T-cell (primary cell): ENCODE measurements at regions not wholly inside any gene's neighbourhood (a gene's known extent, or its start where the extent isn't known, plus 50 kb on each side); places are given as distances from the start of the nearest gene placed in this dataset.
"Not testable (repeated sequence)": the region's sequence is repeated elsewhere in the genome, so short reads cannot be mapped to it uniquely, and the experiment has no call there.

ENCODE experiments used
- ATAC-seq, 4 experiments: fragments of 200-7000 bp in 3 of 4; fragments of 150-1000 bp in 1 of 4; cut with Tn5 transposase; replicated peaks in 1 of 4; 1 replicate in 3 of 4; 2 replicates in 1 of 4; pipeline ENCODE4 v1.10.0; 2021; ENCODE audit warnings: moderate library complexity in 3 of 4, mild to moderate bottlenecking in 2 of 4, moderate number of reproducible peaks in 1 of 4
- CTCF ChIA-PET, 2 donors: fragments of 300-600 bp; sonication (Branson Sonifier 250); formaldehyde crosslinking; loops; one replicate each; lab custom pipeline; 2022; ENCODE audit warnings: antibody characterized with exemption in 2 of 2; lab: Charles Lee
- POLR2A ChIA-PET, 2 donors: fragments of 300-600 bp; sonication (Branson Sonifier 250); formaldehyde crosslinking; loops; one replicate each; lab custom pipeline; 2022; ENCODE audit warnings: antibody characterized with exemption in 2 of 2; lab: Charles Lee
- DNase-seq, 35 experiments: peaks; one replicate each; pipeline versions ENCODE4 v3.0.0 to v3.0.0-alpha.2; 2013 to 2023
- H3K27ac ChIP-seq: one replicate; pipeline ENCODE4 v1.5.1; 2013; ENCODE audit warnings: low read length
- H3K27me3 ChIP-seq, 2 experiments: replicated peaks in 1 of 2; 1 replicate in 1 of 2; 2 replicates in 1 of 2; pipeline versions ENCODE4 v1.6.1 to v1.7.0; 2013; ENCODE audit warnings: low read length in 1 of 2, mixed read lengths in 1 of 2; ENCODE audit not compliant: control insufficient read depth in 2 of 2, insufficient read depth in 2 of 2; ENCODE audit errors: extremely low read depth in 1 of 2
- H3K36me3 ChIP-seq, 2 donors: 1 replicate in 1 of 2; 2 replicates in 1 of 2; pipeline versions ENCODE4 v1.6.1 to v1.7.0; 2013; ENCODE audit warnings: low read length in 1 of 2; ENCODE audit not compliant: control insufficient read depth in 2 of 2, insufficient read depth in 1 of 2; ENCODE audit errors: extremely low read depth in 1 of 2
- H3K4me1 ChIP-seq, 2 experiments: 1 replicate in 1 of 2; 2 replicates in 1 of 2; pipeline versions ENCODE4 v1.6.1 to v1.7.0; 2013; ENCODE audit warnings: low read length in 2 of 2, mixed read lengths in 1 of 2; ENCODE audit not compliant: insufficient read depth in 2 of 2, control insufficient read depth in 1 of 2; ENCODE audit errors: extremely low read depth in 1 of 2
- H3K4me3 ChIP-seq, 2 donors: 1 replicate in 1 of 2; 2 replicates in 1 of 2; pipeline versions ENCODE4 v1.5.1 to v1.7.0; 2013; ENCODE audit warnings: mild to moderate bottlenecking in 2 of 2, low read length in 1 of 2, moderate library complexity in 1 of 2; ENCODE audit not compliant: control insufficient read depth in 1 of 2; ENCODE audit errors: extremely low read depth in 1 of 2
- H3K9me3 ChIP-seq: 2 replicates; pipeline ENCODE4 v1.7.0; 2013
- H3K27ac Mint-ChIP-seq, 2 donors: one replicate each; pipeline ENCODE4 v1.8.0; 2020 to 2021; ENCODE audit warnings: mild to moderate bottlenecking in 2 of 2, mixed read lengths in 2 of 2
- H3K27me3 Mint-ChIP-seq, 2 donors: one replicate each; pipeline ENCODE4 v1.8.0; 2021 to 2022; ENCODE audit warnings: mixed read lengths in 2 of 2
- H3K36me3 Mint-ChIP-seq: one replicate; pipeline ENCODE4 v1.8.0; 2021; ENCODE audit warnings: mixed read lengths
- H3K4me1 Mint-ChIP-seq, 3 donors: one replicate each; pipeline ENCODE4 v1.8.0; 2020 to 2022; ENCODE audit warnings: mixed read lengths in 3 of 3, mild to moderate bottlenecking in 1 of 3
- H3K4me3 Mint-ChIP-seq, 3 donors: one replicate each; pipeline ENCODE4 v1.8.0; 2020 to 2022; ENCODE audit warnings: mild to moderate bottlenecking in 3 of 3, mixed read lengths in 3 of 3, moderate library complexity in 3 of 3
- H3K9me3 Mint-ChIP-seq, 3 donors: one replicate each; pipeline ENCODE4 v1.8.0; 2020 to 2022; ENCODE audit warnings: mixed read lengths in 3 of 3
- WGBS: methylation state at CpG from one replicate; pipeline ENCODE4 v1.1.5; 2013; ENCODE audit warnings: missing lambda C conversion rate; ENCODE audit not compliant: insufficient coverage; 5-methylcytosine and 5-hydroxymethylcytosine counted together

DNA sequence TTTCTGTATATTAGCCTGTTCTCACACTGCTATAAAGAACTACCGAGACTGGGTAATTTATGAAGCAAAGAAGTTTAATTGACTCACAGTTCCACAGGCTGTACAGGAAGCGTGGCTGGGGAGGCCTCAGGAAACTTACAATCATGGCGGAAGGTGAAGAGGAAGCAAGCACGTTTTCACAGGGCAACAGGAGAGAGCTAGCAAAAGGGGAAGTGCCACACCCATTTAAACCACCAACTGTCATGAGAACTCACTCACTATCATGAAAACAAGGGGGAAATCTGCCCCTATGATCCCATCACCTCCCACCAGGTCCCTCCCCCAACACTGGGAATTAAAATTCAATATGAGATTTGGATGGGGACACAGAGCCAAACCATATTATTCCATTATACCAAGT lies 358.6 kb downstream of the OTUD1 start:
- H3K4me1 Mint-ChIP-seq, H3K4me3 Mint-ChIP-seq, H3K27ac Mint-ChIP-seq: not testable (repeated sequence)

DNA sequence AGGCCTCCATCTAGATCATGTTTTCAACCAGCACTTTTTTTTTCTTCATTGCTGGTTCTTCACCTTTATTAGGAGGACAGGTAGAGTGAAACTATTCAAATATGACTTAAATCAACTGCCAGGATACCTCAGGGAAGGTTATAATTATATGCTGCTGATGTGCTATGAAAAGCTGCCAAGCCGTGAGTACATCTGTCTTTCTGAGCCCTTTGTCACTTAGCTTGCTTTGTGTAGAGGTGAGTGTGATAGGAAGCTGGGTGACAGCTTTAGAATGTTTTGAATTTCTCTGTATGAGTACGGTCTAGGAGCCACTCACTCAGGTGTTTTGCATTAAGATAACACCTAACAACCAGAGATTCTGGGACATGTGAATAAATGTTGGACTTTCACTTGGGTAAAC lies 365.2 kb downstream of the OTUD1 start:
- no peaks in the 10 kb centered on the region for H3K36me3 ChIP-seq
- H3K4me1 Mint-ChIP-seq = no peaks in the 10 kb centered on the region
- ChIA-PET POLR2A (no interaction called here), CTCF (interaction anchor here in 1 of 2 donors (0.6 kb wide), 1 partner anchor 613 kb away, joined by 3 read pairs; no protein-coding TSS in a partner anchor)
- H3K27me3 Mint-ChIP-seq = peaks cover 0 to 12% of the 10 kb centered on the region in 2 donors
- H3K36me3 Mint-ChIP-seq = no peaks in the 10 kb centered on the region
- DNase-seq (no peak), ATAC-seq (no peak)
- WGBS = 80% methylated on average over 1 of the region's 2 CpGs
- H3K27ac ChIP-seq = no peak overlapping the region
- H3K27ac Mint-ChIP-seq = no peak overlapping the region
- no peaks in the 10 kb centered on the region for H3K27me3 ChIP-seq
- H3K4me3 ChIP-seq = no peak overlapping the region
- peaks cover 0 to 3% (median 0%) of the 10 kb centered on the region in 3 donors for H3K9me3 Mint-ChIP-seq
- no peak overlapping the region for H3K4me3 Mint-ChIP-seq
- H3K4me1 ChIP-seq = no peaks in the 10 kb centered on the region
- H3K9me3 ChIP-seq = no peaks in the 10 kb centered on the region

More for the DNA sequence above, 358.6 kb downstream of the OTUD1 start:
- H3K9me3 ChIP-seq, DNase-seq, H3K27me3 ChIP-seq, H3K4me1 ChIP-seq, ATAC-seq, H3K9me3 Mint-ChIP-seq, H3K27ac ChIP-seq, H3K36me3 ChIP-seq, CTCF ChIA-PET, H3K4me3 ChIP-seq, POLR2A ChIA-PET, H3K36me3 Mint-ChIP-seq, H3K27me3 Mint-ChIP-seq: not testable (repeated sequence)
- WGBS = no CpG with 5 or more reads among the region's 4 CpGs

DNA sequence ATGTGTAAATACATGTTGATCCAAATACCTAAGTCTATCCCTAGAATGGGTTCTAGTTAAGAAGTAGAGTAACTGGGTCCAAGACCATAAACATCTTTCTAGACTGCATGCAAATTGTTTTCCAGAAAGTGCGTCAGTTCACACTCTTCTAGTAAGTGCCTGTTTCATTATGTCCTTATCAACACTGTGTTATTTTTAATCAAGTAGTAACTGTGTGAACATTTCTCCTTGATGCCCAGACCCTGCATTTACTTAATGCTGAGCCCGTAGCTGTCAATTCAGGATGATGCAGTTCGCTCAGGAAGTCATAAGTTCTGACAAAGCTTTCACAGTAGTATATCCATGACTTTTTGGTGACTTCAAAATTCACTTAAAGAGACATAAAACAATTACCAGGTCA lies 374.8 kb downstream of the OTUD1 start:
- H3K36me3 Mint-ChIP-seq = no peaks in the 10 kb centered on the region
- H3K4me1 Mint-ChIP-seq = no peaks in the 10 kb centered on the region
- H3K27me3 Mint-ChIP-seq = no peaks in the 10 kb centered on the region
- no peaks in the 10 kb centered on the region for H3K36me3 ChIP-seq
- no peak overlapping the region for H3K27ac ChIP-seq
- H3K27ac Mint-ChIP-seq = no peak overlapping the region
- ATAC-seq = no peak
- no peaks in the 10 kb centered on the region for H3K4me1 ChIP-seq
- peaks cover 0 to 4% (median 0%) of the 10 kb centered on the region in 3 donors for H3K9me3 Mint-ChIP-seq
- no peaks in the 10 kb centered on the region for H3K9me3 ChIP-seq
- WGBS = 83% methylated on average over 1 of the region's 3 CpGs
- no peak for DNase-seq
- ChIA-PET CTCF (no interaction called here), POLR2A (no interaction called here)
- H3K27me3 ChIP-seq = no peaks in the 10 kb centered on the region
- H3K4me3 Mint-ChIP-seq = no peak overlapping the region
- H3K4me3 ChIP-seq = no peak overlapping the region

DNA sequence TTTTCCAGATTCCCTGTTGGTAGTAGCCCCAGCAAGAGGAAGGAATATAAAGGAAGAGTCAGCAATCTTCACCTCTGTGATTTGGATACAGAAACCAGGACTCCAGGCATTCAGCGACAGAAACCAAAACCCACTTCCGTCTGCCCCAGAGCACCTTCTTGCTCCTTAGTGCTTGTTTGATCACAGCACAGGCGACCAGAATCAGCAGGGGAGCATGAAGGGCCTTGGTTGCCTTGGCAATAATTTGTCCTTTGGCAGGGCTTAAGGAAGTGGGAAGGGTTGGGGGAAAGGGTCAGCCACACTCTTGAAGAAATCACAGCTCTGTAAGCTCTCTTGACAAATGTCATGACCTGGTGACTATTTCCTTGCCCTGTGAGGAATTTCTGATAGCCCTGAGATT lies 379.6 kb downstream of the OTUD1 start:
- no peak for ATAC-seq
- Mint-ChIP-seq H3K36me3 (no peaks in the 10 kb centered on the region), H3K9me3 (no peaks in the 10 kb centered on the region), H3K27ac (no peak overlapping the region), H3K4me3 (no peak overlapping the region), H3K4me1 (no peaks in the 10 kb centered on the region), H3K27me3 (no peaks in the 10 kb centered on the region)
- DNase-seq = no peak
- H3K36me3 ChIP-seq = no peaks in the 10 kb centered on the region
- no peak overlapping the region for H3K27ac ChIP-seq
- ChIA-PET CTCF (no interaction called here), POLR2A (no interaction called here)
- no peaks in the 10 kb centered on the region for H3K9me3 ChIP-seq
- H3K4me3 ChIP-seq = no peak overlapping the region
- no peaks in the 10 kb centered on the region for H3K4me1 ChIP-seq
- no peaks in the 10 kb centered on the region for H3K27me3 ChIP-seq
- WGBS = 29% methylated on average over 1 of the region's 3 CpGs

DNA sequence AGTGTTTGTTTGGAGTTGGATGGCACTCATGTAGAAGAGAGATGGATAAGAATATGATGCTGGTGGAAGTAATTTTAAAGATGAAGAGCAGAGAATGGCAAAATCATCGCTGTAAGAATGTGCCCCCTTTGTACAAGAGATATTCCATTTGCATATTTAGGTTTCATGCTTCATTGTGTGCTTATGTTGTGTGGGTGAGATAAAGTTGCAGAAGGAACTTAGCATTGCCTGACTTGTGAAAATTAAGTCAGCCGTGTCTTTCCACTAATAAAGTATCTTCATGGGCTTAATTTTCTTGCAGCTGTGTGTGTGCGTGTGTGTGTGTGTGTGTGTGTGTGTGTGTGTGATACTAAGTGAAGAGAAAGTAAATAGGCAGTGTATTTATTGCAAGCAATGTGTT lies 381.9 kb downstream of the OTUD1 start:
- Mint-ChIP-seq H3K27me3 (no peaks in the 10 kb centered on the region), H3K4me3 (no peak overlapping the region), H3K4me1 (no peaks in the 10 kb centered on the region), H3K27ac (no peak overlapping the region), H3K9me3 (no peaks in the 10 kb centered on the region), H3K36me3 (no peaks in the 10 kb centered on the region)
- DNase-seq (no peak), ATAC-seq (no peak)
- ChIA-PET POLR2A (no interaction called here), CTCF (no interaction called here)
- no peaks in the 10 kb centered on the region for H3K36me3 ChIP-seq
- no peaks in the 10 kb centered on the region for H3K4me1 ChIP-seq
- no peak overlapping the region for H3K27ac ChIP-seq
- no peak overlapping the region for H3K4me3 ChIP-seq
- no peaks in the 10 kb centered on the region for H3K27me3 ChIP-seq
- 67% methylated on average over 1 of the region's 3 CpGs for WGBS
- H3K9me3 ChIP-seq = no peaks in the 10 kb centered on the region

DNA sequence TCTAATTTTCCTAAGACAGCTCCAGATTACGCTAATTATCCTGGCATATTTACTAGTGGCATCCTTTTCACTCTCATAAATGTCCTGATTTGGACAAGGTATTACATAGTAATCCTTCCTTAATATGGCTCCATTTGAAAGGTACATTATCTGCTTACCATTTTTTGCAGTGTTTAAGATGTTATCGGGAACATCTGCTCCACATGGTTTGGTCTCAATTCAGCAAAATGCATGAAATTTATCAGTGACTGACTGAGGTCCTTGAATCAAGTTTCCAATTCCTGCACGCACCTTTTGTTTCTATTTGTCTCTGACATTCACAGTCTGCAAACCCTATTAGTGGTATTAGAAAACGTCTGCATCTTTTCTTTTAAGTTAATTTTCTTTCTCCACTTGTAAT lies 384.1 kb upstream of the KIAA1217 start:
- CTCF ChIA-PET = no interaction called here
- no peaks in the 10 kb centered on the region for H3K4me1 ChIP-seq

DNA sequence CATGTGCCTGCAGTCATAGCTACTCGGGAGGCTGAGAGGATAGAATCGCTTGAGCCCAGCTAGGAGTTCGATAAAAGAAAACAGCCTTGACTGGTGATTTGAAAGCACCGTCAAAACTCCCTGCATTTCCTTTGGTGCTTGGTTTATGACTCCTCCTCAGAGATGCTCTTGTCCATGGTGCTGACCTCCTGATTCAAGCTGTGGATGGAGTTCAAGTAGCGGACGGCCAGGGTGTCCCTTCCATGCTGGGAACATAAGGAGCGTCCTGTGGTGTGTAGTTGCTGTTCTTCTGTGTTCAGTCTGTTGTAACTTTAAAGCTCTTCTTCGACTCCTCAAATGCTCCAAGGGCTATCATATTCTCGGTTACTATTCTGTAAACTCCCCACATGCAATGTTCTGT lies 382.5 kb upstream of the KIAA1217 start:
- POLR2A ChIA-PET = no interaction called here
- H3K27me3 Mint-ChIP-seq = no peaks in the 10 kb centered on the region
- WGBS = 26% methylated on average over 6 of the region's 9 CpGs
- CTCF ChIA-PET = no interaction called here
- no peak for ATAC-seq
- Histone ChIP-seq H3K4me1 (no peaks in the 10 kb centered on the region), H3K36me3 (no peaks in the 10 kb centered on the region), H3K27me3 (no peaks in the 10 kb centered on the region), H3K9me3 (no peaks in the 10 kb centered on the region), H3K27ac (no peak overlapping the region), H3K4me3 (no peak overlapping the region)
- H3K36me3 Mint-ChIP-seq = no peaks in the 10 kb centered on the region
- H3K27ac Mint-ChIP-seq = no peak overlapping the region
- H3K9me3 Mint-ChIP-seq = no peaks in the 10 kb centered on the region
- no peaks in the 10 kb centered on the region for H3K4me1 Mint-ChIP-seq
- H3K4me3 Mint-ChIP-seq = no peak overlapping the region
- DNase-seq = no peak

More for the DNA sequence above, 384.1 kb upstream of the KIAA1217 start:
- ATAC-seq (no peak), DNase-seq (no peak)
- Histone ChIP-seq H3K4me3 (no peak overlapping the region), H3K27ac (no peak overlapping the region), H3K9me3 (no peaks in the 10 kb centered on the region), H3K36me3 (no peaks in the 10 kb centered on the region), H3K27me3 (no peaks in the 10 kb centered on the region)
- Mint-ChIP-seq H3K27me3 (no peaks in the 10 kb centered on the region), H3K36me3 (no peaks in the 10 kb centered on the region), H3K9me3 (no peaks in the 10 kb centered on the region), H3K4me1 (no peaks in the 10 kb centered on the region), H3K4me3 (no peak overlapping the region), H3K27ac (no peak overlapping the region)
- no CpG with 5 or more reads among the region's 4 CpGs for WGBS
- POLR2A ChIA-PET = no interaction called here
